Psoas muscle (tissue), 7 donors: ENCODE measurements at regions not wholly inside any gene's neighbourhood (a gene's known extent, or its start where the extent isn't known, plus 50 kb on each side); places are given as distances from the start of the nearest gene placed in this dataset.
A peak's percentile ranks its signal among the peaks of the same experiment; 100 is the strongest.

Experiments
- ATAC-seq, 4 donors: fragments of 200-7000 bp; cut with Tn5 transposase; one replicate each; pipeline ENCODE4 v1.9.1; 2020; ENCODE audit warnings: moderate library complexity in 3 of 4, mild to moderate bottlenecking in 2 of 4
- DNase-seq, 2 donors: peaks; one replicate each; pipeline ENCODE4 v3.0.0-alpha.2; 2020
- H3K27ac ChIP-seq: fragments of 200-600 bp; one replicate; pipeline ENCODE4 v1.8.0; 2022
- H3K27me3 ChIP-seq, 3 donors: fragments of 200-600 bp in 1 of 3; one replicate each; pipeline versions ENCODE4 v1.6.1 to v1.8.0; 2013 to 2022; ENCODE audit warnings: low read length in 2 of 3, mild to moderate bottlenecking in 2 of 3, moderate library complexity in 1 of 3; ENCODE audit not compliant: insufficient read depth in 3 of 3
- H3K36me3 ChIP-seq, 2 donors: fragments of 200-600 bp in 1 of 2; one replicate each; pipeline versions ENCODE4 v1.6.1 to v1.8.0; 2013 to 2022; ENCODE audit warnings: low read depth in 1 of 2, mild to moderate bottlenecking in 1 of 2, moderate library complexity in 1 of 2; ENCODE audit not compliant: insufficient read depth in 1 of 2
- H3K4me1 ChIP-seq: fragments of 200-600 bp; one replicate; pipeline ENCODE4 v1.8.0; 2022
- H3K4me3 ChIP-seq: fragments of 200-600 bp; one replicate; pipeline ENCODE4 v1.8.0; 2022; ENCODE audit warnings: mild to moderate bottlenecking
- H3K9me3 ChIP-seq: fragments of 200-600 bp; one replicate; pipeline ENCODE4 v1.8.0; 2022
- WGBS, 3 donors: extraction: QIAGEN DNeasy Blood & Tissue Kit; methylation state at CpG; one replicate each; pipeline versions ENCODE4 v1.1.6 to v1.1.7; 2013; 5-methylcytosine and 5-hydroxymethylcytosine counted together
- intact Hi-C, 2 donors: fragments of 100-400 bp; cut with DNase I; formaldehyde crosslinking; loops; one replicate each; pipeline versions ENCODE4 v1.11.0 to v1.14.2; 2022
- TF ChIP-seq, protein P1 (sequence below): fragments of 200-600 bp; IDR thresholded peaks from one replicate; pipeline ENCODE4 v1.8.0; 2022; ENCODE audit warnings: antibody characterized with exemption
- donor health status: healthy with polysubstance abuse.
- donor health status: DM: no; HTN: no; CAD: no; lungs with moderate emphysema.
- donor health status: Bipolar disorder and iron deficiency.
- donor health status: healthy.
- donor health status: DM: yes; HTN: yes; CAD: no.
- donor health status: DM: no; HTN: no; CAD: no.
- donor health status: DM: yes; HTN: yes; CAD: no.

- TF ChIP-seq, protein P1, sequence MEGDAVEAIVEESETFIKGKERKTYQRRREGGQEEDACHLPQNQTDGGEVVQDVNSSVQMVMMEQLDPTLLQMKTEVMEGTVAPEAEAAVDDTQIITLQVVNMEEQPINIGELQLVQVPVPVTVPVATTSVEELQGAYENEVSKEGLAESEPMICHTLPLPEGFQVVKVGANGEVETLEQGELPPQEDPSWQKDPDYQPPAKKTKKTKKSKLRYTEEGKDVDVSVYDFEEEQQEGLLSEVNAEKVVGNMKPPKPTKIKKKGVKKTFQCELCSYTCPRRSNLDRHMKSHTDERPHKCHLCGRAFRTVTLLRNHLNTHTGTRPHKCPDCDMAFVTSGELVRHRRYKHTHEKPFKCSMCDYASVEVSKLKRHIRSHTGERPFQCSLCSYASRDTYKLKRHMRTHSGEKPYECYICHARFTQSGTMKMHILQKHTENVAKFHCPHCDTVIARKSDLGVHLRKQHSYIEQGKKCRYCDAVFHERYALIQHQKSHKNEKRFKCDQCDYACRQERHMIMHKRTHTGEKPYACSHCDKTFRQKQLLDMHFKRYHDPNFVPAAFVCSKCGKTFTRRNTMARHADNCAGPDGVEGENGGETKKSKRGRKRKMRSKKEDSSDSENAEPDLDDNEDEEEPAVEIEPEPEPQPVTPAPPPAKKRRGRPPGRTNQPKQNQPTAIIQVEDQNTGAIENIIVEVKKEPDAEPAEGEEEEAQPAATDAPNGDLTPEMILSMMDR = no peak
- intact Hi-C loops = no loop called here
- Histone ChIP-seq H3K4me3 (no peak overlapping the region), H3K4me1 (peaks cover 24% of the 10 kb centered on the region), H3K27ac (no peak overlapping the region), H3K27me3 (no peaks in the 10 kb centered on the region), H3K9me3 (no peaks in the 10 kb centered on the region), H3K36me3 (no peaks in the 10 kb centered on the region)
- WGBS, 3 donors = 91 to 98% (median 93%) methylated on average over 6 of the region's 6 CpGs
- ATAC-seq (no peak), DNase-seq (peak; percentile 10 to 38)
Observed at GRCh38 chr9:134214386-134214765, 50.0 kb upstream of the RNU6ATAC start.

GRCh38 chr9:134214766-134215419 is 50.5 kb upstream of the RNU6ATAC start:
- intact Hi-C loops = loop anchor here in 1 of 2 donors (5.0 kb wide), 1 partner anchor 43 kb away; no protein-coding TSS in a partner anchor
- no peak for ATAC-seq
- DNase-seq = peak; percentile 23 to 55

DNA sequence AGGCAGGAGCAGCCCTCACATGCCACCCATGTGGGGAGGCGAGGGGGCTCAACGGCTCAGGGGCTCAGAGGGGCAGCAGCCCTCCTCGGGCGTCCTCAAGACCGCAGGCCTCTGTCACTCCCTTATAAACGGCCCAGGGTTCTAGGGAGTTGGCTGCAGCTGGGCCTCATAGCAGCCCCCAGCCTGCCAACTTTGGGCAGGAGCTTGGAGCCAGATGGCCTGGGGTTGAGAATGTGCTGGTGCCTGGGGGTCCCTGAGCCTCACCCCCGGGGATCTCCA is 51.0 kb upstream of the RNU6ATAC start:
- no peak for ATAC-seq
- H3K4me3 ChIP-seq = no peak overlapping the region

More at GRCh38 chr9:134214766-134215419, 50.5 kb upstream of the RNU6ATAC start:
- TF ChIP-seq, protein P1 = no peak
- 59 to 65% (median 65%) methylated on average over 22 of the region's 22 CpGs for WGBS, 3 donors
- Histone ChIP-seq H3K4me1 (peaks cover 20% of the 10 kb centered on the region), H3K36me3 (no peaks in the 10 kb centered on the region), H3K27me3 (no peaks in the 10 kb centered on the region), H3K4me3 (no peak overlapping the region), H3K9me3 (no peaks in the 10 kb centered on the region), H3K27ac (peak overlapping the region; percentile 36)

GRCh38 chr9:134215699-134216448 is 51.5 kb upstream of the RNU6ATAC start:
- no peak for ATAC-seq
- no peaks in the 10 kb centered on the region for H3K9me3 ChIP-seq
- H3K27me3 ChIP-seq = no peaks in the 10 kb centered on the region
- TF ChIP-seq, protein P1 = no peak
- intact Hi-C loops = loop anchor here in 1 of 2 donors (5.0 kb wide), 1 partner anchor 44 kb away; no protein-coding TSS in a partner anchor
- no peak overlapping the region for H3K4me3 ChIP-seq
- no peaks in the 10 kb centered on the region for H3K36me3 ChIP-seq
- 65 to 72% (median 70%) methylated on average over 32 of the region's 32 CpGs for WGBS, 3 donors
- H3K4me1 ChIP-seq = peaks cover 10% of the 10 kb centered on the region
- no peak overlapping the region for H3K27ac ChIP-seq
- peak; percentile 22 to 53 for DNase-seq

More for the DNA sequence above, 51.0 kb upstream of the RNU6ATAC start:
- Histone ChIP-seq H3K4me1 (peaks cover 15% of the 10 kb centered on the region), H3K27me3 (no peaks in the 10 kb centered on the region), H3K27ac (peak overlapping the region; percentile 36), H3K36me3 (no peaks in the 10 kb centered on the region), H3K9me3 (no peaks in the 10 kb centered on the region)
- DNase-seq = peak; percentile 11 to 50
- WGBS, 3 donors = 60 to 76% (median 63%) methylated on average over 6 to 7 of the region's 7 CpGs
- intact Hi-C loops = loop anchor here in 1 of 2 donors (5.0 kb wide), 1 partner anchor 43 kb away; no protein-coding TSS in a partner anchor
- TF ChIP-seq, protein P1 = no peak
